B cell (primary cell): ENCODE measurements at regions not wholly inside any gene's neighbourhood (a gene's known extent, or its start where the extent isn't known, plus 50 kb on each side); places are given as distances from the start of the nearest gene placed in this dataset.

Source experiments
- ATAC-seq: fragments of 200-7000 bp; cut with Tn5 transposase; one replicate; pipeline ENCODE4 v1.10.0; 2021; ENCODE audit warnings: low read depth, mild to moderate bottlenecking, moderate number of reproducible peaks, moderate library complexity
- CTCF ChIA-PET: fragments of 350-600 bp; sonication (Branson Sonifier 250); formaldehyde crosslinking; loops from one replicate; lab custom pipeline; 2021; ENCODE audit warnings: antibody characterized with exemption, inconsistent platforms; lab: Charles Lee
- POLR2A ChIA-PET: fragments of 350-600 bp; sonication (Branson Sonifier 250); formaldehyde crosslinking; loops from one replicate; lab custom pipeline; 2021; ENCODE audit warnings: antibody characterized with exemption; lab: Charles Lee
- DNase-seq: peaks from one replicate; pipeline ENCODE4 v3.0.0; 2013
- H2AFZ ChIP-seq: 2 replicates; pipeline ENCODE4 v1.6.1; 2012; ENCODE audit warnings: mild to moderate bottlenecking, low read depth, low read length; ENCODE audit not compliant: insufficient read depth, poor library complexity, severe bottlenecking
- H3K27ac ChIP-seq, 2 donors: 1 replicate in 1 of 2; 2 replicates in 1 of 2; pipeline ENCODE4 v1.5.1; 2012 to 2013; ENCODE audit warnings: low read length in 2 of 2, mild to moderate bottlenecking in 2 of 2, moderate library complexity in 1 of 2
- H3K27me3 ChIP-seq, 4 experiments: fragments of 200-600 bp in 1 of 4; sonication (generic) in 1 of 4; replicated peaks in 1 of 4; 1 replicate in 2 of 4; 2 replicates in 2 of 4; pipeline versions ENCODE4 v1.6.1 to v1.7.0; 2013 to 2016; ENCODE audit warnings: low read length in 3 of 4, mild to moderate bottlenecking in 2 of 4, mixed read lengths in 1 of 4, moderate library complexity in 1 of 4; ENCODE audit not compliant: insufficient read depth in 4 of 4, control insufficient read depth in 3 of 4; ENCODE audit errors: control extremely low read depth in 1 of 4
- H3K36me3 ChIP-seq, 2 experiments: replicated peaks in 1 of 2; 1 replicate in 1 of 2; 2 replicates in 1 of 2; pipeline versions ENCODE4 v1.6.1 to v1.7.1; 2013; ENCODE audit warnings: low read length in 1 of 2; ENCODE audit not compliant: insufficient read depth in 2 of 2, control insufficient read depth in 1 of 2; ENCODE audit errors: control extremely low read depth in 1 of 2, extremely low read depth in 1 of 2
- H3K4me1 ChIP-seq, 2 donors: fragments of 200-600 bp in 1 of 2; sonication (generic) in 1 of 2; 1 replicate in 1 of 2; 2 replicates in 1 of 2; pipeline versions ENCODE4 v1.5.1 to v1.6.1; 2013 to 2017; ENCODE audit warnings: low read length in 2 of 2; ENCODE audit not compliant: control insufficient read depth in 2 of 2, insufficient read depth in 2 of 2
- H3K4me2 ChIP-seq: replicated peaks from 2 replicates; pipeline ENCODE3; 2012; ENCODE audit warnings: mild to moderate bottlenecking, low read depth, low read length; ENCODE audit not compliant: poor library complexity, severe bottlenecking
- H3K4me3 ChIP-seq, 5 experiments: fragments of 200-600 bp in 1 of 5; sonication (generic) in 1 of 5; 1 replicate in 3 of 5; 2 replicates in 2 of 5; pipeline versions ENCODE4 v1.5.1 to v1.7.0; 2011 to 2016; ENCODE audit warnings: low read length in 4 of 5, mild to moderate bottlenecking in 4 of 5, low read depth in 2 of 5, control low read depth in 1 of 5, moderate library complexity in 1 of 5; ENCODE audit not compliant: insufficient read depth in 1 of 5; ENCODE audit errors: control extremely low read depth in 1 of 5, extremely low read depth in 1 of 5
- H3K79me2 ChIP-seq: fragments of 200-600 bp; sonication (generic); one replicate; pipeline ENCODE4 v1.6.0; 2016; ENCODE audit warnings: low read length; ENCODE audit not compliant: control insufficient read depth, insufficient read depth
- H3K9ac ChIP-seq: fragments of 200-600 bp; sonication (generic); 2 replicates; pipeline ENCODE4 v1.6.1; 2017; ENCODE audit warnings: mild to moderate bottlenecking, low read length, moderate library complexity
- H3K9me3 ChIP-seq, 3 donors: one replicate each; pipeline versions ENCODE4 v1.6.1 to v1.7.1; 2013; ENCODE audit warnings: low read length in 2 of 3; ENCODE audit not compliant: control insufficient read depth in 2 of 3, insufficient read depth in 1 of 3; ENCODE audit errors: control extremely low read depth in 1 of 3
- H4K20me1 ChIP-seq: 2 replicates; pipeline ENCODE4 v1.6.0; 2012; ENCODE audit warnings: mild to moderate bottlenecking, low read length; ENCODE audit not compliant: insufficient read depth, control insufficient read depth, poor library complexity, severe bottlenecking
- H3K27ac Mint-ChIP-seq: one replicate; pipeline ENCODE4 v1.8.0; 2021; ENCODE audit warnings: mixed read lengths
- H3K27me3 Mint-ChIP-seq: one replicate; pipeline ENCODE4 v1.8.0; 2021; ENCODE audit warnings: mixed read lengths
- H3K4me1 Mint-ChIP-seq: one replicate; pipeline ENCODE4 v1.8.0; 2021; ENCODE audit warnings: mixed read lengths
- H3K4me3 Mint-ChIP-seq: one replicate; pipeline ENCODE4 v1.8.0; 2021; ENCODE audit warnings: mixed read lengths
- H3K9me3 Mint-ChIP-seq: one replicate; pipeline ENCODE4 v1.8.0; 2022; ENCODE audit warnings: mixed read lengths; ENCODE audit not compliant: insufficient read depth
- CTCF ChIP-seq: fragments of 200-600 bp; IDR thresholded peaks from one replicate; pipeline ENCODE4 v1.8.0; 2022; ENCODE audit warnings: antibody characterized with exemption, mild to moderate bottlenecking
- EZH2 ChIP-seq: IDR thresholded peaks from 2 replicates; pipeline ENCODE4 v1.6.1; 2012; ENCODE audit warnings: borderline replicate concordance, low read depth, mild to moderate bottlenecking, moderate library complexity, low read length; ENCODE audit not compliant: insufficient read depth, poor library complexity, severe bottlenecking
- WGBS: methylation state at CpG from one replicate; pipeline ENCODE4 v1.1.5; 2013; ENCODE audit warnings: missing lambda C conversion rate; ENCODE audit not compliant: insufficient coverage; 5-methylcytosine and 5-hydroxymethylcytosine counted together
- intact Hi-C: fragments of 100-400 bp; cut with micrococcal nuclease; formaldehyde crosslinking; loops from one replicate; pipeline ENCODE4 v1.10.0; 2022

GRCh38 chr1:185541871-185542301 is 192.3 kb upstream of the HMCN1 start:
- H3K4me3 ChIP-seq: no peak overlapping the region
- intact Hi-C loops: no loop called here
- ChIA-PET POLR2A (no interaction called here), CTCF (interaction anchor here (0.7 to 1.0 kb wide), 2 partner anchors 11 to 124 kb away, joined by 3 to 4 read pairs; no protein-coding TSS in a partner anchor)
- H3K27ac ChIP-seq: no peak overlapping the region
- ATAC-seq: no peak
- H3K4me1 Mint-ChIP-seq: no peaks in the 10 kb centered on the region
- H3K4me3 Mint-ChIP-seq: no peak overlapping the region
- no peaks in the 10 kb centered on the region for H3K36me3 ChIP-seq
- no peak overlapping the region for H3K4me2 ChIP-seq
- no peak overlapping the region for H3K9ac ChIP-seq
- no peaks in the 10 kb centered on the region for H3K4me1 ChIP-seq
- no peak overlapping the region for H3K27ac Mint-ChIP-seq
- peaks cover 0 to 3% (median 0%) of the 10 kb centered on the region in 3 donors for H3K9me3 ChIP-seq
- TF ChIP-seq CTCF (no peak), EZH2 (no peak)
- no peaks in the 10 kb centered on the region for H3K79me2 ChIP-seq
- H2AFZ ChIP-seq: no peak overlapping the region
- DNase-seq: no peak
- no peaks in the 10 kb centered on the region for H3K27me3 ChIP-seq
- H3K27me3 Mint-ChIP-seq: no peaks in the 10 kb centered on the region
- no peaks in the 10 kb centered on the region for H4K20me1 ChIP-seq
- no peaks in the 10 kb centered on the region for H3K9me3 Mint-ChIP-seq
- no CpG with 5 or more reads among the region's 1 CpG for WGBS

GRCh38 chr1:185540295-185540694 is 193.9 kb upstream of the HMCN1 start:
- Mint-ChIP-seq H3K27me3 (no peaks in the 10 kb centered on the region), H3K4me1 (no peaks in the 10 kb centered on the region), H3K4me3 (no peak overlapping the region), H3K27ac (no peak overlapping the region), H3K9me3 (no peaks in the 10 kb centered on the region)
- intact Hi-C loops: no loop called here
- WGBS: 100% methylated on average over 4 of the region's 5 CpGs
- H3K4me1 ChIP-seq: peaks cover 0 to under 1% of the 10 kb centered on the region in 2 donors
- DNase-seq (no peak), ATAC-seq (no peak)
- H3K9me3 ChIP-seq: no peaks in the 10 kb centered on the region
- H3K79me2 ChIP-seq: no peaks in the 10 kb centered on the region
- no peak overlapping the region for H3K4me2 ChIP-seq
- CTCF ChIA-PET: interaction anchor here (1.3 kb wide), 1 partner anchor 55 kb away, joined by 5 read pairs; no protein-coding TSS in a partner anchor
- POLR2A ChIA-PET: no interaction called here
- no peak overlapping the region for H3K9ac ChIP-seq
- H3K4me3 ChIP-seq: no peak overlapping the region
- H3K27me3 ChIP-seq: no peaks in the 10 kb centered on the region
- no peaks in the 10 kb centered on the region for H4K20me1 ChIP-seq
- H3K27ac ChIP-seq: no peak overlapping the region
- no peaks in the 10 kb centered on the region for H3K36me3 ChIP-seq
- TF ChIP-seq EZH2 (no peak), CTCF (no peak)
- no peak overlapping the region for H2AFZ ChIP-seq
